T-helper 9 cell (primary cell): ENCODE measurements at regions not wholly inside any gene's neighbourhood (a gene's known extent, or its start where the extent isn't known, plus 50 kb on each side); places are given as distances from the start of the nearest gene placed in this dataset.
"Not testable (repeated sequence)": the region's sequence is repeated elsewhere in the genome, so short reads cannot be mapped to it uniquely, and the experiment has no call there.

Experiments used
- DNase-seq: peaks from one replicate; pipeline ENCODE4 v3.0.0-alpha.2; 2020

GRCh38 chr3:158026236-158026635 is 80.0 kb downstream of the SHOX2 start:
- no peak for DNase-seq

GRCh38 chr3:158019897-158020296 is 86.3 kb downstream of the SHOX2 start:
- not testable (repeated sequence) for DNase-seq

GRCh38 chr3:158018462-158018861 is 87.8 kb downstream of the SHOX2 start:
- DNase-seq = no peak

GRCh38 chr3:158012901-158013300 is 93.3 kb downstream of the SHOX2 start:
- DNase-seq = no peak

- DNase-seq = no peak
Observed at GRCh38 chr3:158005391-158006100, 100.7 kb downstream of the SHOX2 start.

GRCh38 chr3:157999246-157999645 is 107.0 kb downstream of the SHOX2 start:
- DNase-seq = no peak

- DNase-seq = no peak
Observed at GRCh38 chr3:157982359-157982758, 123.9 kb downstream of the SHOX2 start.

GRCh38 chr3:157981819-157982218 is 124.4 kb downstream of the SHOX2 start:
- no peak for DNase-seq

GRCh38 chr3:157979022-157979421 is 127.2 kb downstream of the SHOX2 start:
- no peak for DNase-seq

GRCh38 chr3:157961665-157962064 is 144.6 kb downstream of the SHOX2 start:
- no peak for DNase-seq

GRCh38 chr3:157958457-157958856 is 147.8 kb downstream of the SHOX2 start:
- DNase-seq = no peak

GRCh38 chr3:157956850-157957249 is 149.4 kb downstream of the SHOX2 start:
- DNase-seq = no peak

- DNase-seq = no peak
Observed at GRCh38 chr3:157956176-157956575, 150.0 kb downstream of the SHOX2 start.

GRCh38 chr3:157953565-157953964 is 152.7 kb downstream of the SHOX2 start:
- DNase-seq = no peak

GRCh38 chr3:157948605-157949383 is 157.4 kb downstream of the SHOX2 start:
- DNase-seq = no peak

- no peak for DNase-seq
Observed at GRCh38 chr3:157939166-157939565, 167.1 kb downstream of the SHOX2 start.

- no peak for DNase-seq
Observed at GRCh38 chr3:157938154-157938779, 168.0 kb downstream of the SHOX2 start.

- DNase-seq = no peak
Observed at GRCh38 chr3:157931517-157931916, 174.7 kb downstream of the SHOX2 start.

GRCh38 chr3:157930000-157930780 is 176.0 kb downstream of the SHOX2 start:
- DNase-seq = no peak

- no peak for DNase-seq
Observed at GRCh38 chr3:157926822-157927221, 179.4 kb downstream of the SHOX2 start.

GRCh38 chr3:157922614-157923013 is 183.6 kb downstream of the SHOX2 start:
- no peak for DNase-seq

GRCh38 chr3:157921811-157922210 is 184.4 kb downstream of the SHOX2 start:
- DNase-seq = no peak
